Subcutaneous abdominal adipose tissue (tissue), 5 donors: ENCODE measurements at regions not wholly inside any gene's neighbourhood (a gene's known extent, or its start where the extent isn't known, plus 50 kb on each side); places are given as distances from the start of the nearest gene placed in this dataset.

Experiments used
- H3K27ac ChIP-seq: one replicate; pipeline ENCODE4 v1.7.0; 2013; ENCODE audit warnings: low read depth, mild to moderate bottlenecking, inconsistent platforms, low read length, moderate library complexity
- H3K27me3 ChIP-seq, 5 donors: one replicate each; pipeline ENCODE4 v1.7.0; 2013; ENCODE audit warnings: low read length in 5 of 5, inconsistent platforms in 1 of 5; ENCODE audit not compliant: control insufficient read depth in 5 of 5, insufficient read depth in 4 of 5
- H3K36me3 ChIP-seq, 5 donors: one replicate each; pipeline ENCODE4 v1.7.0; 2013; ENCODE audit warnings: low read length in 5 of 5; ENCODE audit not compliant: control insufficient read depth in 5 of 5, insufficient read depth in 5 of 5
- H3K4me1 ChIP-seq, 5 donors: one replicate each; pipeline ENCODE4 v1.7.0; 2013; ENCODE audit warnings: low read length in 5 of 5, mild to moderate bottlenecking in 3 of 5, moderate library complexity in 1 of 5; ENCODE audit not compliant: control insufficient read depth in 5 of 5, insufficient read depth in 5 of 5
- H3K4me3 ChIP-seq, 5 donors: one replicate each; pipeline ENCODE4 v1.7.0; 2013; ENCODE audit warnings: low read length in 5 of 5, low read depth in 1 of 5
- H3K9ac ChIP-seq, 5 donors: one replicate each; pipeline ENCODE4 v1.7.0; 2013; ENCODE audit warnings: low read length in 5 of 5, mild to moderate bottlenecking in 4 of 5, moderate library complexity in 3 of 5
- H3K9me3 ChIP-seq, 5 donors: one replicate each; pipeline ENCODE4 v1.7.0; 2013; ENCODE audit warnings: low read length in 5 of 5; ENCODE audit not compliant: control insufficient read depth in 5 of 5
- donor health status: healthy.
- donor health status: healthy.
- donor health status: healthy.
- donor health status: healthy.
- donor health status: healthy.

DNA sequence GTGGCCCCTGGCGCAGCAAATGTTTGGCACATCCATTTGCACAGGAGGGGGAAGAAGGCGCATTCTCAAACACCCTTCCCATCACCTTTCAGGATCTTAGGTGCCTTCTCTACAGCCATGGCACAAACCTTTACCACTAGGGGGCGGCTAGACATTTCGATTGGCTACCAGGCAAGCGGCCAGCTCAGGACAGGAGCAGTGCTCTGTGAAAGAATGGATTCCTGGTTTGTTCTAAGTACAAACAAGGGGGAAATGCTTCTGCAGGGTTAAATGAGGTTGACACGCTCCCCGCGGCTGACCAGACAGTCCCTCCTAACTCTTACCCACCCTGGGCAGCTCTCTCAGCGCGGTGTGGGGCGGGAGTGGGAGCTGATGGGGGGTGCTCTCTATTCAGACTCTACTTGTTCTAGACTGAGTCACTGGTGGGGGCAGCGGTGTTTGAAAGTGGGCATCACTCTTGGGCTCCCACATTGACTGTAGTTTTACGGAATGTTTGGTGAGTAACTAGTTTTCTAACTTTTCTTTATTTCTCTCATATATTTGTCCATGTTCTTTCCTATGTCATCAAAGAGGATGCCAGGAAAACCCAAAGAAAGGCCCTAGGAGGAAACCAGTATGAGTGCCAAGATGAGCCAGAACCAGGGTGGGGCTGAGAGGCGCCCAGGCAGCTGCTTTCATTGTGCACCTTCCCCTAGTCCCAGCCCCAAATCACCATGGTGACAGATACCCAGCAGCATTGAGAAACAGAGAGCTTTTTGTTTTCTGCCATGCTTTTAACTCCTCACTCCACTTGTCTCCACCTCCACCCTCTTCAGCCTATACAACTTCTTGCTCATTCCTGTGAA, 61.4 kb upstream of the GPR158 start:
- Histone ChIP-seq H3K4me3 (no peak overlapping the region), H3K9me3 (no peaks in the 10 kb centered on the region), H3K27me3 (peaks cover 0 to 2% (median 0%) of the 10 kb centered on the region in 5 donors), H3K27ac (no peak overlapping the region), H3K4me1 (peaks cover 0 to 12% (median 10%) of the 10 kb centered on the region in 5 donors), H3K36me3 (no peaks in the 10 kb centered on the region), H3K9ac (no peak overlapping the region)

DNA sequence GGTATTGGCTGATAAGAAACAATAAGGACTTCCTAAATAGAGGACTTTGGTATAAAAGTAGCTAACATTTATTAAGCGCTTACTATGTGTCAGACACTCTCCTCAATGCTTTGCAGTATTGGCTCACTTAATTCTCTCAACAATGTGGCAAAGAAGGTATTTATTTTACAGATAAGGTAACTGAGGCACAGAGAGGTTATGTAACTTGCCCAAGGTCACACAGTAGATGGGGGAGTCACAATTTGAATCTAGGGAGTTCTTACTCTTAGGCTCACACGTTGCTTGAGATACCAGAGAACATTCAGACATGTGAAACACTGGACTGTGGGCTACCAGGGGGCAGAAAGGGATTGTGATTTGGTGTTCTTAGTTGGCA, 60.8 kb upstream of the GPR158 start:
- Histone ChIP-seq H3K27ac (no peak overlapping the region), H3K4me3 (no peak overlapping the region), H3K27me3 (peaks cover 0 to 2% (median 0%) of the 10 kb centered on the region in 5 donors), H3K36me3 (no peaks in the 10 kb centered on the region), H3K9ac (no peak overlapping the region), H3K9me3 (no peaks in the 10 kb centered on the region), H3K4me1 (peaks cover 0 to 12% (median 10%) of the 10 kb centered on the region in 5 donors)

DNA sequence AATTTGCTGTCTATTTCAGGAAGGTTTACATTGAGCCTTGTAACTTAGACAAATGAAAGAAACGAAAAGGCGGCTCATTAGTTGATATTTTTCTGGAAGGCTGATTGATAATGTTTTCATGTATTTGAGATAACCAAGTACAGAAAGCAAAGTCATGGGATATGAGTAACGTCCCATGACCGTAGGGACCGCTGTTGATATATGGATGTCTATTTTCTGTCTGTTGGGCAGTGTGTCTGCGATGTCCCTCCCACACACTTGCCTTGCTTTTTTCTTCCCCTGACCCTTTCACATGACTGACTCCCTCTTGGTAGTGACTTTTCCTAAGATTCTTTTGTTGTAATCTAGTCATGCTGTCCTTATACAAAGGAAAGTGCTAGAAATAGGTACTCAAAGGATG, 57.0 kb upstream of the GPR158 start:
- Histone ChIP-seq H3K4me1 (peaks cover 0 to 12% (median 10%) of the 10 kb centered on the region in 5 donors), H3K27me3 (peaks cover 0 to 6% (median 0%) of the 10 kb centered on the region in 5 donors), H3K9me3 (no peaks in the 10 kb centered on the region), H3K9ac (no peak overlapping the region), H3K27ac (no peak overlapping the region), H3K4me3 (no peak overlapping the region), H3K36me3 (no peaks in the 10 kb centered on the region)

DNA sequence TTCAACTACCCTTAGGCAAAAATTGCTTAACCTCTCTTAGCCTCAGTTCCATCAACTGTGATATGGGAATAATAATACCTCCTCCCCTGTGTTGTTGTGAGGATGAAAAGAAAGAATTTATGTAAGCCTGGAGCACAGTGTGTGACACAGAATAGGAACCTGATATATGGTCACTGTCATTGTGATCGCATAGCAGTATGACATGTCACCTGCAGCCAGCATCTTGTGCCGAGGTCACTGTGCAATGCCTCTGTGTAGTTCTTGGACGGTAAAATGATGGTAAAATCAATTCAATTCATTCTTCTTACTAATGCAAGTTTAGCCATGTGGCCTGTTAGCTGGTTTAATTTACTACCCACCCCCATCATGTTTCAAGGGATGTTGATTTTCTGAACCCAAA, 54.6 kb upstream of the GPR158 start:
- no peaks in the 10 kb centered on the region for H3K36me3 ChIP-seq
- no peak overlapping the region for H3K9ac ChIP-seq
- H3K9me3 ChIP-seq, result no peaks in the 10 kb centered on the region
- peaks cover 0 to 8% (median under 1%) of the 10 kb centered on the region in 5 donors for H3K27me3 ChIP-seq
- no peak overlapping the region for H3K27ac ChIP-seq
- no peaks in the 10 kb centered on the region for H3K4me1 ChIP-seq
- no peak overlapping the region for H3K4me3 ChIP-seq
